HL-60 (cell line): ENCODE measurements at regions not wholly inside any gene's neighbourhood (a gene's known extent, or its start where the extent isn't known, plus 50 kb on each side); places are given as distances from the start of the nearest gene placed in this dataset.

ENCODE experiments used
- DNase-seq, 2 experiments: peaks; one replicate each; pipeline ENCODE4 v3.0.0-alpha.2; 2010 to 2020; ENCODE audit warnings: low read depth in 1 of 2, low spot score in 1 of 2
- H3K27ac ChIP-seq: fragments of 250-450 bp; sonication (Bioruptor Pico); replicated peaks from 2 replicates; pipeline ENCODE4 v1.5.1; 2020; ENCODE audit warnings: mild to moderate bottlenecking, moderate library complexity
- H3K27me3 ChIP-seq: fragments of 250-450 bp; sonication (Bioruptor Pico); 2 replicates; pipeline ENCODE4 v1.5.1; 2021; ENCODE audit warnings: mild to moderate bottlenecking, moderate library complexity; ENCODE audit not compliant: insufficient read depth, poor library complexity, severe bottlenecking
- H3K4me3 ChIP-seq: replicated peaks from 2 replicates; pipeline ENCODE4 v1.5.1; 2011; ENCODE audit warnings: mild to moderate bottlenecking, control low read depth, low read length; ENCODE audit not compliant: insufficient read depth
- CTCF ChIP-seq: IDR thresholded peaks from one replicate; pipeline ENCODE4 v1.5.1; 2011; ENCODE audit warnings: low read length, control low read depth, inconsistent platforms; ENCODE audit not compliant: insufficient read depth
- GABPA ChIP-seq: IDR thresholded peaks from 2 replicates; pipeline ENCODE4 v1.6.1; 2012; ENCODE audit warnings: low read depth
- POLR2AphosphoS5 ChIP-seq: IDR thresholded peaks from 2 replicates; pipeline ENCODE4 v1.6.1; 2012; ENCODE audit warnings: low read depth
- REST ChIP-seq: IDR thresholded peaks from 2 replicates; pipeline ENCODE4 v1.6.1; 2012; ENCODE audit warnings: low read depth; ENCODE audit not compliant: insufficient replicate concordance
- SPI1 ChIP-seq: IDR thresholded peaks from 2 replicates; pipeline ENCODE4 v1.6.1; 2012; ENCODE audit warnings: low read depth, mild to moderate bottlenecking, borderline replicate concordance

GRCh38 chr10:131490991-131491594 lies 179.6 kb upstream of the TCERG1L start:
- no peak overlapping the region for H3K4me3 ChIP-seq
- no peak overlapping the region for H3K27ac ChIP-seq
- DNase-seq: no peak
- TF ChIP-seq CTCF: no peak
- no peak for TF ChIP-seq GABPA
- TF ChIP-seq SPI1: no peak
- no peak for TF ChIP-seq POLR2AphosphoS5
- TF ChIP-seq REST: no peak
- no peaks in the 10 kb centered on the region for H3K27me3 ChIP-seq

DNA sequence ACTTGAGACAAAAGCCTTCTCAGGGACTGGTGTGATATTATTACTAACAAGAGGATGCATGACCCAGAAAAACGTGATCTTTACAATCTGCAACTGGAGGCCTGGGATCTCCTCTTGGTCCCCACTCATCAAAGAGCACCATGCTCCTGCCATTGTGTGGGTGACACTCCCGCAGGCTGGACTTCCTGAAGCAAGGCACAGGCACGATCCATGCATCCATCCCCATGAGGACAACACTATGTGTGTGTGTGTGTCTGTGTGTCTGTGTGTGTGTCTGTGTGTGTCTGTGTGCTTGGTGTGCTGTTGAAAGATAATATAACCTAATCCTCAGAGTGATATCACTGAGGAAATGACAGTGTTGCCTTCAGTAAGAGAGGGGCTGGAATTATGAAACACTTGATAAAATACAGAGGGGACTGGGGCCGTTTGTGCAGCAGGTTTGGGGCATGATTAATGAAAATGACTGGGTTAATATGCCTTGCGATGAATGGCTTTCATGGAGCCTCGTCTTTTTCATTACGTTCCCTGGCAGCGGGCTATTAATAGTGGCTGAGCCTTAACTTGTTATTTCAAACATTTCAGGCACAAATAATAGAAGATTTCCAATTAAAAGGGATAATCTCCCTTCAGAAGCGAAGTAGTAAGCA lies 180.8 kb upstream of the TCERG1L start:
- TF ChIP-seq GABPA (no peak), REST (no peak), SPI1 (no peak), POLR2AphosphoS5 (no peak), CTCF (no peak)
- Histone ChIP-seq H3K4me3 (no peak overlapping the region), H3K27me3 (no peaks in the 10 kb centered on the region), H3K27ac (no peak overlapping the region)
- no peak for DNase-seq

GRCh38 chr10:131493432-131493831 lies 181.9 kb upstream of the TCERG1L start:
- TF ChIP-seq SPI1 (no peak), GABPA (no peak), CTCF (no peak), POLR2AphosphoS5 (no peak), REST (no peak)

More at GRCh38 chr10:131493432-131493831, 181.9 kb upstream of the TCERG1L start:
- no peak overlapping the region for H3K4me3 ChIP-seq
- no peaks in the 10 kb centered on the region for H3K27me3 ChIP-seq
- no peak overlapping the region for H3K27ac ChIP-seq
- DNase-seq: no peak
